Dendritic cell treated with granulocyte-macrophage colony-stimulating factor and Interleukin-4, amounts not matched to agents 40 ng/mL and 50 ng/mL, for 4 days (primary cell): ENCODE measurements at regions not wholly inside any gene's neighbourhood (a gene's known extent, or its start where the extent isn't known, plus 50 kb on each side); places are given as distances from the start of the nearest gene placed in this dataset.
"Not testable (repeated sequence)": the region's sequence is repeated elsewhere in the genome, so short reads cannot be mapped to it uniquely, and the experiment has no call there.

Source experiments
- H3K27ac Mint-ChIP-seq: one replicate; pipeline ENCODE4 v1.8.0; 2022; ENCODE audit warnings: mild to moderate bottlenecking, mixed read lengths
- H3K27me3 Mint-ChIP-seq: one replicate; pipeline ENCODE4 v1.8.0; 2022; ENCODE audit warnings: mild to moderate bottlenecking, mixed read lengths
- H3K36me3 Mint-ChIP-seq: one replicate; pipeline ENCODE4 v1.8.0; 2022; ENCODE audit warnings: low read depth, mixed read lengths
- H3K4me1 Mint-ChIP-seq: one replicate; pipeline ENCODE4 v1.8.0; 2022; ENCODE audit warnings: low read depth, mixed read lengths
- H3K4me3 Mint-ChIP-seq: one replicate; pipeline ENCODE4 v1.8.0; 2022; ENCODE audit warnings: mild to moderate bottlenecking, moderate library complexity, mixed read lengths
- H3K9me3 Mint-ChIP-seq: one replicate; pipeline ENCODE4 v1.8.0; 2022; ENCODE audit warnings: mixed read lengths
- intact Hi-C: fragments of 100-400 bp; cut with micrococcal nuclease; formaldehyde crosslinking; loops from one replicate; pipeline ENCODE4 v1.15.0; 2022

DNA sequence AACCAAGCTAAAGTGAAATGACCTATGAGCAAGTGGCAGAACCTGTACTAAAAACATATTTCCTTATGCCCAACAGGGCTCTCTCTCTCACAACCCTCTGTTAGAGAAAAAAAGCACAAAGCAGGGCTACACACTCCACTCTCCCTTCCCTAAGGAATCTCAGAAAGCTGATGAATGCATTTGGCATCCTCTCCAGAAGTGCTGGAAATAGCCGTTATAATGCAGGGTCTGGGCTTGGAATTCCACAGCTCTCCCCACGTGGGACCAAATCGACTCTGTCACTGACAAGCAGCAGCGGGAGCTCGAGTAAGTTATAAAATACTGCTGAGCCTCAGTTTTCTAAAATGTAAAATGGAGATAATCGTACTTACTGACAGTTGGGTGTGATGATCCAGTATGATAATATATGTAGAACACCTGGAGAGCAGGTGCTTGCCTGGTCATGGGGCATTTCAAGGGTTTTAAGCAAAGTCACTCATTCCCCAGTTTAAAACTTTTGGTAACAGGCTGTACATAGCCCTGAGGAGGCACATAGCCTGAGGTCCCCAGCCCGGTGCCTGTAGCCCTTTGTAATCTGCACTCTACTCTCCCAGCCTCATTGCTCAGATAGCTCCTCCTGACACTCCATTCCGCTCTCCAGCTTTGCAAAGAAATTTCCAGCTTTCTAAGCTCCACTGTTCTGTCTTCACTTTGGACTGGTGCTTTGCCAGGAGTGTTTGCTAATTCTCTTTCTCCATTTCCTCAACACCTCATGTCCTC, 175.6 kb upstream of the DAB1 start:
- H3K4me1 Mint-ChIP-seq: no peaks in the 10 kb centered on the region
- H3K9me3 Mint-ChIP-seq: peaks cover 9% of the 10 kb centered on the region
- H3K27me3 Mint-ChIP-seq: no peaks in the 10 kb centered on the region
- no peak overlapping the region for H3K4me3 Mint-ChIP-seq
- no peak overlapping the region for H3K27ac Mint-ChIP-seq
- no peaks in the 10 kb centered on the region for H3K36me3 Mint-ChIP-seq
- intact Hi-C loops: no loop called here

DNA sequence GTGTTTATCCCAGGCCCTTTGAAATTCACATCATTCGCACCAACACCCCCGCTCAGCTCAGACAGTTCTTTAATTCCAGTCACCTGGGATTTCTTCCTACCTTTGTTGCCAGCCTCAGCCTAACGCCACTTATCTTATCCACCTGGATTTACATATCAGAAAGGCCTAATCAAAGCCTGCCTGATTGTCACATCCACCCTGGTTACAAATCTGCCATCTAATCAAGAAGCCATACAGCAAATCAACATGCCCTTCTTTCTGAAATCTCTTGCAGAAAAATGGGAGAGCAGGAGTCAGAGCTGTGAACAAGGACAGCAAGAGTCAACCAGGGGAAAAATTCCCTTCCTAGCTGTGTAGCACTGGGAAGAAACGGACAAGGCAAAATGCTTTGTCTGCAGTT, 173.2 kb upstream of the DAB1 start:
- H3K36me3 Mint-ChIP-seq: no peaks in the 10 kb centered on the region

DNA sequence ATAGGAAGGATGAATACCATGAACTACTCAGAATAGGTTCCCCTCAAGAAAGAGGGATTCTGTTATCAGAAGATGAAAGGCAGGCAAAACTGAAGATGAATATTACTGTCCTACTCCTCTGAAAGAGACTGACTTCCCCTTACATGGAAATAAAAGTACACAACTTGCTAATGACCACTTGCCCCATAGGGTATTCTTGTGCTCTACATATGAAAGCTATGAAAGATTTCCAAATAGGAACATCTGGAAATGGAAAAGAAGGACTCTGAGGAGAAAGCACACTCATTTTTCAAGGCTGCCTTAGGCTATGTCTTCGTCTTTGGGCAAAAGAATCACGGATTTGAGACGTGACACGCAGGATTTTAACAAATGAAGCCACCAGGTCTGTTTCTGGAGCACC, 170.1 kb upstream of the DAB1 start:
- H3K4me3 Mint-ChIP-seq: no peak overlapping the region
- no peaks in the 10 kb centered on the region for H3K36me3 Mint-ChIP-seq
- no peaks in the 10 kb centered on the region for H3K27me3 Mint-ChIP-seq
- H3K9me3 Mint-ChIP-seq: peaks cover 9% of the 10 kb centered on the region
- H3K4me1 Mint-ChIP-seq: no peaks in the 10 kb centered on the region
- H3K27ac Mint-ChIP-seq: no peak overlapping the region
- intact Hi-C loops: no loop called here

More for the DNA sequence above, 173.2 kb upstream of the DAB1 start:
- Mint-ChIP-seq H3K9me3 (peaks cover 9% of the 10 kb centered on the region), H3K4me3 (no peak overlapping the region), H3K4me1 (no peaks in the 10 kb centered on the region), H3K27ac (no peak overlapping the region), H3K27me3 (no peaks in the 10 kb centered on the region)
- intact Hi-C loops: no loop called here

DNA sequence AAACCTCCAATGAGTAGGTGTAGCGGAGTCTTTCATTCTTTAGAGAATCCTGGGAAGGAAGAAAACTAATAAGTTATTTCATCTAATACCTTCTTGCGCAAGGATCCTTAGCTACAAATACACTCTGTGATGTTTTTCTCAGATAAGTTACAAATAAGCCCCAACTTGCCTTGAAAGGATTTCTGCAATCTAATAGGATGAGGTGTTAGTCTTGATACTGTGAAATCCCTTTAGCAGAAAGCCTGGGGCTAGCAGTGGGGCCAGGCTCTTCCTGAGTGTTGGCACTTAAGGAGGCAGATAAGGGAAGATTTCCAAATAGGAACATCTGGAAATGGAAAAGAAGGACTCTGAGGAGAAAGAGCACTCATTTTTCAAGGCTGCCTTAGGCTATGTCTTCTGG, 168.0 kb upstream of the DAB1 start:
- Mint-ChIP-seq H3K4me3 (no peak overlapping the region), H3K27ac (no peak overlapping the region), H3K4me1 (no peaks in the 10 kb centered on the region), H3K9me3 (peaks cover 9% of the 10 kb centered on the region), H3K36me3 (no peaks in the 10 kb centered on the region), H3K27me3 (no peaks in the 10 kb centered on the region)
- intact Hi-C loops: no loop called here

DNA sequence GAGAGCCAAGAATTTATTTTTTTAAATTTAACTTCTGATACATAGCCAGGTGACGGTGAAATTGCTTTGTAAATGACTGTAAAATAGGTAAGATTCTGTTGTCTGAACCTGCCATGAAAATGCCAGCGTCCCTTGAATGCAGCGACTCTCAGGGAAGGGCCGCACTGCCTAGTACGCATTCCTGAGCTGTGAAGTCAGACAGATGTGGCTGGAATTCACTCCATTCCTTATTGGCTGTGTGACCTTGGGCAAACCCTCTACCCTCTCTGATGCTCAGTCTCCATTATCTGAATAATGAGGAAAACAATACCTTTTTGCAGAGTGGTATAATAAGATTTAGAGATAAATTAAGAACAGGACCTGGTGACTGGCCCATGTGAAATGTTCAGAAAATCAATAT, 167.1 kb upstream of the DAB1 start:
- Mint-ChIP-seq H3K9me3 (peaks cover 7% of the 10 kb centered on the region), H3K4me3 (no peak overlapping the region), H3K27ac (no peak overlapping the region), H3K36me3 (no peaks in the 10 kb centered on the region), H3K27me3 (no peaks in the 10 kb centered on the region), H3K4me1 (no peaks in the 10 kb centered on the region)
- intact Hi-C loops: no loop called here

DNA sequence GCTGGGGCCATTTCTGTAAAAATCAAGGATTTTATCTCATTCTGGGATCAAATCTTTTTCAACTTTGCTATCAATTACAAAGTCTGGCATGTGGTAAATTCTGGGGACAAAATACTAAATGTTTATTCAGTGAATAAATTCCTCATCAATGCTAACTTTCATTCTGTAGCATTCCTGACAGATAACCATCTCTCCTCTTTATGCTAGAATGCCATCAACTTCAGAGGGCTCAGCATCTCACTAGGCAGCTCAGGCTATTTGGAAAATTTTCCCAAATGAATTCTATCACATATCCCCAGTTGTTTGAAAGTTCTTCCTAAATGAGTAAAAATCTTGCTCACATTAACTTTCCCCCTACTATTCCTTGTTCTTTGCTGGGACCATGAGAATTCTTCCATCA, 163.0 kb upstream of the DAB1 start:
- H3K9me3 Mint-ChIP-seq: no peaks in the 10 kb centered on the region
- H3K4me3 Mint-ChIP-seq: no peak overlapping the region
- no peaks in the 10 kb centered on the region for H3K27me3 Mint-ChIP-seq
- intact Hi-C loops: no loop called here
- no peak overlapping the region for H3K27ac Mint-ChIP-seq
- no peaks in the 10 kb centered on the region for H3K4me1 Mint-ChIP-seq
- no peaks in the 10 kb centered on the region for H3K36me3 Mint-ChIP-seq

DNA sequence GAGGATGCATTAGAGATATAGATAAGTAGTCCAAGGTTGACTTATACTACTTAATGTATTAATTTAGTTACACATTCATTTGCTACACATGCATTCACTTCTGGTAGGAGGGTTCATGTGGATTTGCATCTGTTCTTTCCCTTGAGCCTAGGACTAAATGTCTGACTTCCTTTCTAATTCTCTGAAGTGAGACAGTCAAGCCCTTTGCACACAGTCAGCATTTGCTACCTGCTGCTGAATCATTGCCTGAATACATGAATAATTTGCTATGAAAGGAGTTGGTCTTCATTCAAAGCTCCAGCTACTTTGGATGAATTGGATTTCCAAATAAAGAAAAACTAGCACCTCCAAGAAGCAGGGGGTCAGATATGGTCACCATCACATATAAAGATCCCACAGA, 154.8 kb upstream of the DAB1 start:
- intact Hi-C loops: no loop called here
- Mint-ChIP-seq H3K27ac (no peak overlapping the region), H3K9me3 (no peaks in the 10 kb centered on the region), H3K36me3 (no peaks in the 10 kb centered on the region), H3K4me3 (no peak overlapping the region), H3K27me3 (no peaks in the 10 kb centered on the region), H3K4me1 (no peaks in the 10 kb centered on the region)

DNA sequence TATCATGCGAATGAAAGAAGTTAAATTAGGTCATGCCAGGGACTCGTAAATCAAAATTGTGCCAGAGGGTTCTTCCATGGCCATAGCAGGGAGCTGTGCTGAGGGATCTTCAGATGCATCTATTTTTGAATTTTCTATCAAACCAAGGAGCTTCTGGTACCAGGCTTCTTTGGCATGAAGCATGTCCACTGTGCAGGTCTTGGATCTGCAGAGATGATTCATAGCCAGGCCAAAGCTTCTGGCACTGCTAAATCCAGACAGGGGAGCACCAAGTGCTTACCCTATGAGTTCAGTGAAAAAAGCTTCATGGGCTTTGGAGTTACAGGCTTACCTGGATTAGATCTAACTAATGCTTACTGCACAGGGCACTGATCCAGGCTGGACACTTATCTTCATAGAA, 154.2 kb upstream of the DAB1 start:
- Mint-ChIP-seq H3K9me3 (no peaks in the 10 kb centered on the region), H3K27me3 (no peaks in the 10 kb centered on the region), H3K36me3 (no peaks in the 10 kb centered on the region), H3K4me1 (no peaks in the 10 kb centered on the region), H3K27ac (no peak overlapping the region), H3K4me3 (no peak overlapping the region)
- intact Hi-C loops: no loop called here

DNA sequence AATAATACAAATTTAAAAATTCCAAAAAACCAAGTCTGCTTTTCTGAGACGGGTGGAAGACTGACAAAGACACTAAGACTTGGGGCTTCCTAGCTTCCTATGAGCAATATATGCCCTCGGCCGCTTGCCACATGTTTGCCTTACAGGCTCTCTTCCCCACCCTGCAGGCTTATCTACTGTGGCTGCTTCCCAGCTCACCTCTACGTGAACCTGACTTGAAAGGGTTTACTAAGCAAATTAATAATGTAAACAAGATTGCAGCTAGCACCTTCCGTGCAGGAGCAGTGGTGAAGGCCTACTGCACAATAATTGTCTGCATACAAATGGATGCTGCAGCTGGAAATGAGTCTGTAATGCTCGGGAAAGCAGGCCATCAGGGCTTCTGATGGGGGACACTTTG, 152.9 kb upstream of the DAB1 start:
- Mint-ChIP-seq H3K4me1 (no peaks in the 10 kb centered on the region), H3K9me3 (no peaks in the 10 kb centered on the region), H3K36me3 (no peaks in the 10 kb centered on the region), H3K27me3 (no peaks in the 10 kb centered on the region), H3K27ac (no peak overlapping the region), H3K4me3 (no peak overlapping the region)
- intact Hi-C loops: no loop called here

DNA sequence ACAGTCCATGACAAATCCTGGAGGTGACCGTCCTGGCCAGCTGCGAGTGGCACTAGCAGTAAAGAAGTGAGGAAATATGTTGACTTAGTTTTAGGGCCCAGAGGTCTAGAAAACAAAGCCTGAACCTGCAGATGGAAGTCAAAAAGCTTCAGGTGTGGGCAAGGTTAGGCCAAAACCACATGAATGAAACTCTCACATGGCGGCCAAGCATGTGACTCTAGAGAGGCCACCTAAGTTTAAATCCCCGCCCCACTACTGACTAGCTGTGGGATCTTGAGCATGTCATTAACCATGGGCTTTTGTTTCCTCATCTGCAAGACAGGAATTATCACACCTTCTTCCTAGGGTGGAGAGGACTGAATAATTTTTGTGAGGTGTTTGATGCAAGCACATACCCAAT, 148.2 kb upstream of the DAB1 start:
- no peaks in the 10 kb centered on the region for H3K4me1 Mint-ChIP-seq
- no peak overlapping the region for H3K4me3 Mint-ChIP-seq
- H3K36me3 Mint-ChIP-seq: no peaks in the 10 kb centered on the region
- no peak overlapping the region for H3K27ac Mint-ChIP-seq
- H3K9me3 Mint-ChIP-seq: peaks cover 9% of the 10 kb centered on the region
- H3K27me3 Mint-ChIP-seq: no peaks in the 10 kb centered on the region
- intact Hi-C loops: no loop called here

DNA sequence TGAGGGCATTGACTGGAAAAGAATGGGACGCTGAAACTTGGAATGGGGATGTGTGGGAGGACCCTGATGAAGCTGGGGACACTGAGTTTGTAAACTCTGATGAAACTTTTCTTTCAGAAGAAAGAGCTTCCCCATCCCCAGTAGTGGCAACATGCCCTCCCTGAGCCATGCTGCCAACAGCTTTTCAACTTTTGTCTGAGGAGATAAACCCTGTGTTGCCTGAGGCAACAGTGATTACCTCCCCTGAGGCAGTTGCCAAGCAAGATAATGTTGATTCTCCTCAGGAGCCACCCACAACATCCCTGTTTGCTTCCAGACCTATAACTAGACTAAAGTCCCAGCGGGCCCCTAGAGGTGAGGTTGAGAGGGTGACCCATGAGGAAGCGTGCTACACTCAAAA, 134.2 kb upstream of the DAB1 start:
- H3K4me3 Mint-ChIP-seq, H3K36me3 Mint-ChIP-seq, H3K27ac Mint-ChIP-seq, intact Hi-C loops, H3K4me1 Mint-ChIP-seq, H3K27me3 Mint-ChIP-seq: not testable (repeated sequence)
- peaks cover 34% of the 10 kb centered on the region for H3K9me3 Mint-ChIP-seq

DNA sequence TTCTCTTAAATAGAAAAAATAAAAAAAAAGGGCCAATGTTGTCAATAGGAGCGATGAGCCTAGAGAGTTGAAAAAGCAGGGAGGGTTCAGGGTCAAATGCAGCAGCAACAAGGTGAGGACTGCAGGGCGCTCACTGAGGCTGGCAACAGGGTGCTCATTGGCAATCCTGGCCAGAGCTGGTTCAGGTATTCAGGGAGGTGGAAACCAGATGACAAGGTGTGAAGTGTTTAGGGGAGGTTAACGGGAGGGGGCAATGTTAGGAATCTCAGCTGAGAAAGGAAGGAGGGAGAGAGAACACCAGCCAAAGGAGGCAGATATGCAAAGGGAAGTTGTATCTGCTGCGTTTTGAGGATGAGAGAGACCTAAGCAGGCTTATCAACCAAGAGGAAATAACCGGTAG, 129.8 kb upstream of the DAB1 start:
- Mint-ChIP-seq H3K27me3 (no peaks in the 10 kb centered on the region), H3K27ac (no peak overlapping the region), H3K4me1 (no peaks in the 10 kb centered on the region), H3K9me3 (peaks cover 9% of the 10 kb centered on the region), H3K36me3 (no peaks in the 10 kb centered on the region), H3K4me3 (no peak overlapping the region)
- intact Hi-C loops: no loop called here

DNA sequence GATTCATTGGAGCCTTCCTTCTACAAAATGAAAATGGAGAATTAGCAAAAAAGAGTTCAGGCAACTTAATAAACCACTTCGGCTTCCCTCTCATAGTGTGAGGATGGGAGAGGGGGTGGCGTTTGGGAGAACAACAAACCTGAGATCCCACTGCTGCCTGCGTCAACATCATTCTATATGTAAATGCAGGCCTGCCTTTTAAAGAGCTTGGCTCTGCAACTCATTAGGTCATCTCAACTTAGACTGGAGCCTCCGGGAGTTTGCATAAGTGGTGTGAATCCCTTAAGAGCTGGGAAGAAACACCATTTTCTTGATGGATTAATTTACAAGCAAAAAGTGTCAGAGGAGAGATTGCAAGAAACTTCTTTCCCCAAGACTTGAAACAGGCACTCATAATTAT, 127.6 kb upstream of the DAB1 start:
- intact Hi-C loops: no loop called here
- H3K4me1 Mint-ChIP-seq: no peaks in the 10 kb centered on the region
- H3K27me3 Mint-ChIP-seq: no peaks in the 10 kb centered on the region
- H3K9me3 Mint-ChIP-seq: no peaks in the 10 kb centered on the region
- H3K4me3 Mint-ChIP-seq: no peak overlapping the region
- no peaks in the 10 kb centered on the region for H3K36me3 Mint-ChIP-seq
- no peak overlapping the region for H3K27ac Mint-ChIP-seq

DNA sequence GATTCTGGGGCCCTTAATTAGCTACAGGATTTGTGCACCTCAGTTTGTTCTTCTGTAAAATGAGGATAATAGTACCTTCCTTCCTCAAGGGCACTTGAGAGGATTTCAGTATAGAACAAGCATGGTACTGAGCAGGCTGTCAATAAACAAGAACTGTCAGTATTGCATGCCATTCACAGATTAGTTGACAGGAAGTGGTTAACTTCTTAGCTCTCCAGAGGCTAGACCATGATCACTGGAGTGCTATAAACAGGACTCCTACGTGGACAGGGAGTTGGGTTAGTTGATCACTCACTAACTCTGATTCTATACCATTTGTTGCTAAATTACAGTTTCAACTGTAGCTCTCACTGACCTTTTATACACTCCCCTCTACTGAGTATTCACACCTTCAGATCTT, 126.2 kb upstream of the DAB1 start:
- Mint-ChIP-seq H3K36me3 (no peaks in the 10 kb centered on the region), H3K27ac (no peak overlapping the region), H3K4me1 (no peaks in the 10 kb centered on the region), H3K4me3 (no peak overlapping the region), H3K27me3 (no peaks in the 10 kb centered on the region), H3K9me3 (no peaks in the 10 kb centered on the region)
- intact Hi-C loops: no loop called here

DNA sequence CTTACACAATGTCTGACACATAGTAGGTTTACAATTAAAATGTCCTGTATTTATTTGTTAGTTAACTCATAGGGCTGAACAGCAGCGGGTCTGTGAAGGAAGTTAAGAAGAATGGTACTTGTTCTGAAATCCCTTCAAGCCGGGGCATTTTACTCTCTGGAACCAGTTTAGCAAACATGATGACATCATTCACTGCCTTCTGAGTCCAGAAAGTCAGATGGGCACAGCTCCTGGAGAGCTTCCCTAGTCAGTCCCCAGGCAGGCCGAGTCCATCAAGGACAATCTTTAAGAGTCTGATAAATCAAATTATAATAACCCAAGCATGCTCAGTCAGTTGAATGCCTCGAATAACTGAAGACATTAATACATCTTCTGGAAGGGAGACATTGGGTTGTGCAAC, 125.4 kb upstream of the DAB1 start:
- no peaks in the 10 kb centered on the region for H3K9me3 Mint-ChIP-seq
- H3K4me1 Mint-ChIP-seq: no peaks in the 10 kb centered on the region
- no peaks in the 10 kb centered on the region for H3K27me3 Mint-ChIP-seq
- H3K4me3 Mint-ChIP-seq: no peak overlapping the region
- no peak overlapping the region for H3K27ac Mint-ChIP-seq
- H3K36me3 Mint-ChIP-seq: no peaks in the 10 kb centered on the region
- intact Hi-C loops: no loop called here
